GM12878 (cell line): ENCODE measurements at regions not wholly inside any gene's neighbourhood (a gene's known extent, or its start where the extent isn't known, plus 50 kb on each side); places are given as distances from the start of the nearest gene placed in this dataset.

ENCODE experiments used
- NFYB ChIP-seq: IDR thresholded peaks from 2 replicates; pipeline ENCODE4 v1.6.1; 2011; ENCODE audit warnings: low read depth, mild to moderate bottlenecking, low read length, improper control_type of control experiment, moderate library complexity; ENCODE audit not compliant: insufficient read depth
- POLR2AphosphoS5 ChIP-seq: IDR thresholded peaks from 2 replicates; pipeline ENCODE4 v1.6.1; 2011; ENCODE audit warnings: mild to moderate bottlenecking, low read length, inconsistent platforms
- TF ChIP-seq, protein P1 (sequence below), 3 experiments: IDR thresholded peaks in 2 of 3; conservative IDR thresholded peaks in 1 of 3; 2 replicates each; pipeline ENCODE4 v1.5.1; 2011; ENCODE audit warnings: low read depth in 3 of 3, low read length in 3 of 3, mild to moderate bottlenecking in 3 of 3, control low read depth in 2 of 3, moderate library complexity in 2 of 3, inconsistent platforms in 1 of 3, mixed read lengths in 1 of 3; ENCODE audit not compliant: control insufficient read depth in 2 of 3, insufficient read depth in 1 of 3; ENCODE audit errors: extremely low read depth in 1 of 3

- TF ChIP-seq, protein P1, sequence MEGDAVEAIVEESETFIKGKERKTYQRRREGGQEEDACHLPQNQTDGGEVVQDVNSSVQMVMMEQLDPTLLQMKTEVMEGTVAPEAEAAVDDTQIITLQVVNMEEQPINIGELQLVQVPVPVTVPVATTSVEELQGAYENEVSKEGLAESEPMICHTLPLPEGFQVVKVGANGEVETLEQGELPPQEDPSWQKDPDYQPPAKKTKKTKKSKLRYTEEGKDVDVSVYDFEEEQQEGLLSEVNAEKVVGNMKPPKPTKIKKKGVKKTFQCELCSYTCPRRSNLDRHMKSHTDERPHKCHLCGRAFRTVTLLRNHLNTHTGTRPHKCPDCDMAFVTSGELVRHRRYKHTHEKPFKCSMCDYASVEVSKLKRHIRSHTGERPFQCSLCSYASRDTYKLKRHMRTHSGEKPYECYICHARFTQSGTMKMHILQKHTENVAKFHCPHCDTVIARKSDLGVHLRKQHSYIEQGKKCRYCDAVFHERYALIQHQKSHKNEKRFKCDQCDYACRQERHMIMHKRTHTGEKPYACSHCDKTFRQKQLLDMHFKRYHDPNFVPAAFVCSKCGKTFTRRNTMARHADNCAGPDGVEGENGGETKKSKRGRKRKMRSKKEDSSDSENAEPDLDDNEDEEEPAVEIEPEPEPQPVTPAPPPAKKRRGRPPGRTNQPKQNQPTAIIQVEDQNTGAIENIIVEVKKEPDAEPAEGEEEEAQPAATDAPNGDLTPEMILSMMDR (IDR thresholded peaks at IDR 0.05 in 2 of 3, conservative IDR thresholded peaks at IDR 0.05 in 1 of 3; ENCODE audit: control insufficient read depth in 2 of 3, extremely low read depth in 1 of 3, insufficient read depth in 1 of 3, low read depth in 3 of 3, low read length in 3 of 3): no peak
- TF ChIP-seq POLR2AphosphoS5 (no peak), NFYB (no peak)
These were observed 276.3 kb upstream of the TSHZ3 start for GRCh38 chr19:31625575-31625974.
